CD4-positive, alpha-beta T cell (primary cell): ENCODE measurements at regions not wholly inside any gene's neighbourhood (a gene's known extent, or its start where the extent isn't known, plus 50 kb on each side); places are given as distances from the start of the nearest gene placed in this dataset.
A peak's percentile ranks its signal among the peaks of the same experiment; 100 is the strongest.

Experiments used
- ATAC-seq: fragments of 200-7000 bp; cut with Tn5 transposase; one replicate; pipeline ENCODE4 v1.10.0; 2022; ENCODE audit warnings: mild to moderate bottlenecking; ENCODE audit not compliant: poor library complexity
- CTCF ChIA-PET: fragments of 350-600 bp; sonication (Branson Sonifier 250); formaldehyde crosslinking; loops from one replicate; lab custom pipeline; 2021; ENCODE audit warnings: antibody characterized with exemption, inconsistent platforms; lab: Charles Lee
- POLR2A ChIA-PET: fragments of 350-600 bp; sonication (Branson Sonifier 250); formaldehyde crosslinking; loops from one replicate; lab custom pipeline; 2021; ENCODE audit warnings: antibody characterized with exemption, inconsistent platforms; lab: Charles Lee
- DNase-seq, 14 experiments: peaks; one replicate each; pipeline ENCODE4 v3.0.0-alpha.2; 2013 to 2020; ENCODE audit warnings: mixed read lengths in 2 of 14
- H3K27ac ChIP-seq, 2 donors: one replicate each; pipeline versions ENCODE4 v1.5.1 to v1.7.0; 2013; ENCODE audit warnings: low read length in 2 of 2, low read depth in 1 of 2, mild to moderate bottlenecking in 1 of 2
- H3K27me3 ChIP-seq, 2 experiments: 1 replicate in 1 of 2; 2 replicates in 1 of 2; pipeline versions ENCODE4 v1.6.1 to v1.7.0; 2013; ENCODE audit warnings: low read length in 2 of 2, control low read depth in 1 of 2, mild to moderate bottlenecking in 1 of 2, moderate library complexity in 1 of 2; ENCODE audit not compliant: insufficient read depth in 2 of 2, control insufficient read depth in 1 of 2
- H3K36me3 ChIP-seq: one replicate; pipeline ENCODE4 v1.6.1; 2013; ENCODE audit warnings: low read length, control low read depth; ENCODE audit not compliant: insufficient read depth
- H3K4me1 ChIP-seq: one replicate; pipeline ENCODE4 v1.6.1; 2013; ENCODE audit warnings: low read length, control low read depth; ENCODE audit not compliant: insufficient read depth
- H3K4me3 ChIP-seq: one replicate; pipeline ENCODE4 v1.5.1; 2013; ENCODE audit warnings: mild to moderate bottlenecking, low read length, moderate library complexity
- H3K9me3 ChIP-seq, 2 experiments: 1 replicate in 1 of 2; 2 replicates in 1 of 2; pipeline versions ENCODE4 v1.6.1 to v1.7.0; 2013; ENCODE audit warnings: low read length in 2 of 2, mild to moderate bottlenecking in 2 of 2, control low read depth in 1 of 2, moderate library complexity in 1 of 2; ENCODE audit not compliant: control insufficient read depth in 1 of 2, insufficient read depth in 1 of 2
- H3K27ac Mint-ChIP-seq: one replicate; pipeline ENCODE4 v1.8.0; 2020; ENCODE audit warnings: mixed read lengths
- H3K27me3 Mint-ChIP-seq: one replicate; pipeline ENCODE4 v1.8.0; 2021; ENCODE audit warnings: mixed read lengths
- H3K36me3 Mint-ChIP-seq: one replicate; pipeline ENCODE4 v1.8.0; 2021; ENCODE audit warnings: low read depth, mixed read lengths
- H3K4me1 Mint-ChIP-seq: one replicate; pipeline ENCODE4 v1.8.0; 2021; ENCODE audit warnings: low read depth, mixed read lengths
- H3K4me3 Mint-ChIP-seq: one replicate; pipeline ENCODE4 v1.8.0; 2020; ENCODE audit warnings: mild to moderate bottlenecking, mixed read lengths
- H3K9me3 Mint-ChIP-seq: one replicate; pipeline ENCODE4 v1.8.0; 2020; ENCODE audit warnings: mixed read lengths
- CTCF ChIP-seq: fragments of 200-600 bp; IDR thresholded peaks from one replicate; pipeline ENCODE4 v1.8.0; 2022; ENCODE audit warnings: antibody characterized with exemption, mild to moderate bottlenecking
- intact Hi-C, 2 experiments: fragments of 100-400 bp; cut with DNase I in 1 of 2; cut with micrococcal nuclease in 1 of 2; formaldehyde crosslinking; loops; one replicate each; pipeline versions ENCODE4 v1.15.1 to v1.9.0; 2023 to 2025; cut with DNase I, micrococcal nuclease

GRCh38 chrX:45755703-45756102, 555.0 kb upstream of the DIPK2B start:
- H3K4me3 Mint-ChIP-seq, result no peak overlapping the region
- TF ChIP-seq CTCF, result no peak
- peaks cover 48% of the 10 kb centered on the region for H3K4me1 ChIP-seq
- no peaks in the 10 kb centered on the region for H3K9me3 ChIP-seq
- no peak for ATAC-seq
- H3K36me3 Mint-ChIP-seq, result peaks cover 5% of the 10 kb centered on the region
- no peak overlapping the region for H3K4me3 ChIP-seq
- H3K27me3 ChIP-seq, result no peaks in the 10 kb centered on the region
- H3K27ac Mint-ChIP-seq, result peak overlapping the region; percentile 88
- CTCF ChIA-PET, result interaction anchor here (0.9 to 1.7 kb wide), 4 partner anchors 8 to 93 kb away, joined by 3 to 5 read pairs (median 4); no protein-coding TSS in a partner anchor
- no peaks in the 10 kb centered on the region for H3K36me3 ChIP-seq
- intact Hi-C loops, result loop anchor here (2.0 to 10.0 kb wide), 3 partner anchors 15 to 89 kb away; no protein-coding TSS in a partner anchor
- H3K9me3 Mint-ChIP-seq, result no peaks in the 10 kb centered on the region
- H3K4me1 Mint-ChIP-seq, result peaks cover 57% of the 10 kb centered on the region
- H3K27ac ChIP-seq, result no peak overlapping the region
- POLR2A ChIA-PET, result interaction anchor here (1.4 kb wide), 1 partner anchor 14 kb away, joined by 5 read pairs; no protein-coding TSS in a partner anchor
- no peaks in the 10 kb centered on the region for H3K27me3 Mint-ChIP-seq
- DNase-seq, result no peak

- ChIA-PET CTCF (no interaction called here), POLR2A (no interaction called here)
- intact Hi-C loops, result loop anchor here in 1 of 2 experiments (10.0 kb wide), 1 partner anchor 94 kb away; no protein-coding TSS in a partner anchor
- Mint-ChIP-seq H3K9me3 (no peaks in the 10 kb centered on the region), H3K27ac (no peak overlapping the region), H3K27me3 (no peaks in the 10 kb centered on the region), H3K36me3 (peaks cover 2% of the 10 kb centered on the region), H3K4me3 (no peak overlapping the region), H3K4me1 (peaks cover 31% of the 10 kb centered on the region)
- no peaks in the 10 kb centered on the region for H3K27me3 ChIP-seq
- H3K27ac ChIP-seq, result no peak overlapping the region
- no peaks in the 10 kb centered on the region for H3K9me3 ChIP-seq
- ATAC-seq (no peak), DNase-seq (no peak)
- no peak overlapping the region for H3K4me3 ChIP-seq
- TF ChIP-seq CTCF, result no peak
- peaks cover 27% of the 10 kb centered on the region for H3K4me1 ChIP-seq
- H3K36me3 ChIP-seq, result peaks cover 5% of the 10 kb centered on the region
These were observed 550.5 kb upstream of the DIPK2B start for GRCh38 chrX:45751156-45751555.

- Histone ChIP-seq H3K27ac (no peak overlapping the region), H3K4me1 (peaks cover 22% of the 10 kb centered on the region), H3K9me3 (no peaks in the 10 kb centered on the region), H3K4me3 (no peak overlapping the region), H3K27me3 (no peaks in the 10 kb centered on the region), H3K36me3 (peaks cover 9% of the 10 kb centered on the region)
- TF ChIP-seq CTCF, result no peak
- DNase-seq (no peak), ATAC-seq (no peak)
- intact Hi-C loops, result loop anchor here in 1 of 2 experiments (10.0 kb wide), 1 partner anchor 94 kb away; no protein-coding TSS in a partner anchor
- H3K27me3 Mint-ChIP-seq, result no peaks in the 10 kb centered on the region
- no peaks in the 10 kb centered on the region for H3K9me3 Mint-ChIP-seq
- ChIA-PET CTCF (no interaction called here), POLR2A (no interaction called here)
- no peak overlapping the region for H3K27ac Mint-ChIP-seq
- peaks cover 28% of the 10 kb centered on the region for H3K4me1 Mint-ChIP-seq
- H3K36me3 Mint-ChIP-seq, result peaks cover 7% of the 10 kb centered on the region
- H3K4me3 Mint-ChIP-seq, result no peak overlapping the region
These were observed 550.0 kb upstream of the DIPK2B start for GRCh38 chrX:45750639-45751038.
